ENCODE measurements at regions not wholly inside any gene's neighbourhood (a gene's known extent, or its start where the extent isn't known, plus 50 kb on each side); places are given as distances from the start of the nearest gene placed in this dataset.

- no peak for TF ChIP-seq CTCF (IDR thresholded peaks at IDR 0.05)
- TF ChIP-seq POLR2A (IDR thresholded peaks at IDR 0.05), result no peak
- Histone ChIP-seq H3K9me3 (no peaks in the 10 kb centered on the region), H3K27me3 (no peaks in the 10 kb centered on the region), H3K4me1 (peaks cover 0 to 21% (median 0%) of the 10 kb centered on the region in 12 donors), H3K4me3 (no peak overlapping the region), H3K36me3 (no peaks in the 10 kb centered on the region), H3K27ac (no peak overlapping the region)
- intact Hi-C loops (cut with DNase I), result no loop called here
- DNase-seq (no peak), ATAC-seq (no peak)
- WGBS, 4 donors, result 78 to 90% (median 81%) methylated on average over 2 of the region's 2 CpGs
These were observed 177.8 kb upstream of the TNC start for GRCh38 chr9:115295734-115296133.

- Histone ChIP-seq H3K27me3 (no peaks in the 10 kb centered on the region), H3K36me3 (no peaks in the 10 kb centered on the region), H3K27ac (no peak overlapping the region), H3K9me3 (no peaks in the 10 kb centered on the region), H3K4me3 (no peak overlapping the region), H3K4me1 (peaks cover 0 to 18% (median 0%) of the 10 kb centered on the region in 12 donors)
- WGBS, 4 donors, result 62 to 74% (median 71%) methylated on average over 1 of the region's 1 CpG
- no peak for TF ChIP-seq CTCF (IDR thresholded peaks at IDR 0.05)
- DNase-seq, result no peak
- intact Hi-C loops (cut with DNase I), result no loop called here
- ATAC-seq, result no peak
These were observed 179.0 kb upstream of the TNC start for GRCh38 chr9:115296831-115297565.

- TF ChIP-seq POLR2A (IDR thresholded peaks at IDR 0.05), result no peak
- no peak for TF ChIP-seq CTCF (IDR thresholded peaks at IDR 0.05)
- Histone ChIP-seq H3K4me1 (no peaks in the 10 kb centered on the region), H3K9me3 (no peaks in the 10 kb centered on the region), H3K36me3 (no peaks in the 10 kb centered on the region), H3K27me3 (no peaks in the 10 kb centered on the region), H3K27ac (no peak overlapping the region), H3K4me3 (no peak overlapping the region)
- DNase-seq (no peak), ATAC-seq (no peak)
- 64 to 86% (median 69%) methylated on average over 1 of the region's 1 CpG for WGBS, 4 donors
- intact Hi-C loops (cut with DNase I), result no loop called here
These were observed 182.2 kb upstream of the TNC start for GRCh38 chr9:115300116-115300515.

- H3K36me3 ChIP-seq, result no peaks in the 10 kb centered on the region
- no peaks in the 10 kb centered on the region for H3K4me1 ChIP-seq
- no peaks in the 10 kb centered on the region for H3K9me3 ChIP-seq
- H3K27ac ChIP-seq, result no peak overlapping the region
- ATAC-seq, result no peak
- H3K27me3 ChIP-seq, result no peaks in the 10 kb centered on the region
- intact Hi-C loops (cut with DNase I), result no loop called here
- DNase-seq, result no peak
- TF ChIP-seq POLR2A (IDR thresholded peaks at IDR 0.05) (no peak), CTCF (IDR thresholded peaks at IDR 0.05) (no peak)
- 59 to 76% (median 67%) methylated on average over 2 of the region's 2 CpGs for WGBS, 4 donors
- no peak overlapping the region for H3K4me3 ChIP-seq
These were observed 182.9 kb upstream of the TNC start for GRCh38 chr9:115300874-115301273.
